ENCODE measurements at regions not wholly inside any gene's neighbourhood (a gene's known extent, or its start where the extent isn't known, plus 50 kb on each side); places are given as distances from the start of the nearest gene placed in this dataset.

DNA sequence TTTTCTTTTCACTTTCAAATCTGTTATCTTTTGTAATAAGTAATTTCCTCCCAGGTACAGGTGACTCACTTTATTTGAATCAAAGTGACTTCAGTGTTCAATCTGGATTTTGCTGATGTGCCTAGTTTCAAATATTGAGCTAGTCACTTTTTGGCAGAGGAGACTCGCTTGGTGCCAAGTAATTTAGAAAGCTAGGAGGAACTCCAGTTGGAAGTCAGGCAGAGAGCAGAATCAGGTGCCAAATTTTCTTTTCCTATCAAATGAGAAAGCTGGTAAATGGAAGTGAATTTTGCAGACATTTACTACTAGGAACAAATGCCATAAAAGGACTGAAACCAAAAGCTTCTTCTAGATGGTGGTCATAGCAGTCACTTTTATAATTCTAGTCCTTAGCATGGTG, 656.0 kb upstream of the KIF2B start:
- DNase-seq (ENCODE audit: low spot score): no peak

- DNase-seq (ENCODE audit: low spot score): no peak
These were observed 672.5 kb upstream of the KIF2B start for GRCh38 chr17:53150101-53150698.

DNA sequence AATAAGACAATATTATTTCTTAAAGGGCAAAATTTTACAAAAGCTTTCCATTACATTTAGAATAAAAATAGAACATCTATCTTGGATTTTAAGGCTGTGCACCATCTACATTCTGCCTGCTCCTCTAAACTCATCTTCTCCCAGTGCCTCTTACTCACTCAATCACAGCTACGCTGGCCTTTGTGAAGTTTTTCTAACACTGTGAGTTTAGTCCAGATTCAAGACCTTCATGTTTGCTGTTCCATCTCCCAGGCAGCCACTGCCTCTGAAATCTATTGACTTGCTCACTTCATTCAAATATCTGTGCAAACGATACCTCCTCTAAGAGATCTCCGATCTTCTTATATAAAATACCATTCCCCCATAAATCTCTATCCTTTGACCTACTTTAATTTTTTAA, 673.4 kb upstream of the KIF2B start:
- no peak for DNase-seq (ENCODE audit: low spot score)

DNA sequence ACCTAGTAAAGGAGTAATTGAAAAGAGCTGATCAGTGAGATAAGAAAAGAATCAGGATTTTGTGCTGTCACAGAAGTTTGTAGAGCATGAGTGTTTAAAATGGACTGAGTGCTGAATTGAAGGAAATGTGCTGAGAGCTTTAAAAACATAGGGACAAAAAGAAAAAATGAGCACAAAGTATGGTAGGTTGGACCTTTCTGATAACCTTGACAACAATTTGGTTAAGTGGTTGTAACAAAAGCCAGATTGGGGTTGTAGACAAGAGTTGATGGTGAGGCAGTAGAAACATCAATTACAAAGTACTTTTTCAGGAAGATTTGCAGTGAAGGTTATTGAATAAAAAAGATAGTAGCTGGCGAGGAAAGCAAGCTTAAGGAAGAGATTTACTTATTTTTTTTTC, 674.7 kb upstream of the KIF2B start:
- no peak for DNase-seq (ENCODE audit: low spot score)

- DNase-seq (ENCODE audit: low spot score): no peak
These were observed 679.8 kb upstream of the KIF2B start for GRCh38 chr17:53142890-53143289.

GRCh38 chr17:53141731-53142130, 681.0 kb upstream of the KIF2B start:
- no peak for DNase-seq (ENCODE audit: low spot score)

DNA sequence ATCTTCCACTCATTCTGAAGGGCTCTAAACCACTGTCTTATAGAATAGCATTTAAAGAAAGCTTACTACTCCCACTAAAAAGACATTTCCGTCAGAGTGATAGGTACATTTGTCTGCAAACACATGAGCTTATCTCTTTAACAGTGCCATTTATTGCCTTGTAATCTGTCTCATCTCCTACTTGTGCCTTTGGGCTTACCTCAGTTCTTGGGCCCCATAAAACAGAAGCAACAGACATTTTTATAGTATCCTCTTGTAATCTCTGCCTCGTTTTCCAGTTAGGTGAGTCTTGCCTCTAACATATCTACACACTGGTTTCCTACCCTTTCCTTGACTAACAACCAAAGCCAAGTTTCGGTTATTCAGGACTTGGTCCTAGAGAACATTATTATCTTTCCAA, 681.4 kb upstream of the KIF2B start:
- no peak for DNase-seq (ENCODE audit: low spot score)

GRCh38 chr17:53137869-53138268, 684.9 kb upstream of the KIF2B start:
- DNase-seq (ENCODE audit: low spot score): no peak

- DNase-seq (ENCODE audit: low spot score): no peak
These were observed 686.8 kb upstream of the KIF2B start for GRCh38 chr17:53135969-53136368.

DNA sequence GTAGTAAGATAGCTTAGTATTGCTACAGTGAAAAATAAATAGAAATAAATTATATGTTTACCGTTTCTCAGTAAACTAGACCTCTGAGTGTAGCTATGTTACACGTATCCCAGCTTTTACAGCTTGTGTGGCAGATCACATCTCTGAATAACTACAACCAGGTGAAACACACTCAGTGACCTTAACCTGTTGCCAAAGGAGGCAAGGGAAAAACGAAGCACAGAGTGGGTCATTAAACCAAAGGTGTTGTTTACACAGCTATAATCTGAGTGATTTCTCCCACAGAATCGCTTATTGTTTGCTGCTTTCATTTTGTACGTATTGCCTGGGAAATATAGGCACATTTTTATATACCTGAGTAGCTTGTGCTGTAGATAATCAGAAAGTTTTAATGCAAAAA, 688.2 kb upstream of the KIF2B start:
- DNase-seq (ENCODE audit: low spot score): no peak

DNA sequence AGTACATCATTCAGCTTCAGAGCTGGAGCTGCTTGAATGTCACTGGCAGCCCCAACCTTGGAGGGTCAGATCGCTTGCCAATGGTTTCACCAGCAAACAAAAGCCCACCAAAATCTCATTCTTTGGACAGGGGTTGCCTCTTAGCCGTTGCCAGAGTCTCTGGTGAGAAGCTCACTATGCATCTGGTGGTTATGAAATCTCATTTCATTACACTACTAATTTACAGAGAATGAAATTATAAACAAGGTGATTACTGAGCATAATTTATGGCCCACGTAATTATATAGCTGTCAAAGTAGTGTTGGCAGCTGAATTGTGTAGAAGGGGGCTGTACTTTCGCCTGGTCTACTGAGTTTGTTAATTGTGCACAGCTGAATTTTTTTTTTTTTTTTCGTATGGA, 688.9 kb upstream of the KIF2B start:
- DNase-seq (ENCODE audit: low spot score): no peak

DNA sequence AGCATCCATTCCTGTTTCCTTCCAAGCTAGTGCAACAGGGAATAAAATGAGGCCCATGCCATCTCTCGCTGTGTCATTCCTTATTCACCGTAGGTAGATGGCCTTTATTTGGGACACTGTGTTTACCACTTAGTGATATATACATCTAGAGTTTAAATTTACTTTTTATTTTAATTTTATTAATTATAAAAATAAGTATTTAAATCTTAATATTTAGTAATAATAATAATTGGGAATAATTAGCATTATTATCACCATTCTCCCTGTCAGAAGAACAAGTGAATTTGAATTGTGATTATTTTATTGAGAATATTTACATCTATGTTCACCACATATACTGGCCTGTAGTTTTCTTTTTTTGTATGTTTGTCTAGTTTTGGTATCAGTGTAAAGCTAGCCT, 692.9 kb upstream of the KIF2B start:
- DNase-seq (ENCODE audit: low spot score): no peak

DNA sequence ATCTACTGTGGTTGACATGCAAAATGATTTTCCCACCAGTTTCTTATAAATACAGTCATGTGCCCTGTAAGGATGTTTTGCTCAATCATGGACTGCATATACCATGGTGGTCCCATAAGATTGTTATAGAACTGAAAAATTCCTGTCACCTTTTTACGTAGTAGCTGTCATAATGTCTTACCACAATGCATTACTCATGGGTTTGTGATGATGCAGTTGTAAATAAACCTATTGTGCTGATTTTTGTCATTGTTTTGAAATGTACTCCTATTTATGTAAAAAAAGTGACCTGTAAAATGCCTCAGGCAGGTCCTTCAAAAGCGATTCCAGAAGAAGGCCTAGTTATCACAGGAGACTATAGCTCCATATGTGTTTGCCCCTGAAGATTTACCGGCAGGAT, 695.4 kb upstream of the KIF2B start:
- DNase-seq (ENCODE audit: low spot score): no peak

GRCh38 chr17:53122966-53123365, 699.8 kb upstream of the KIF2B start:
- DNase-seq (ENCODE audit: low spot score): no peak

- no peak for DNase-seq (ENCODE audit: low spot score)
These were observed 703.0 kb upstream of the KIF2B start for GRCh38 chr17:53119773-53120172.

DNA sequence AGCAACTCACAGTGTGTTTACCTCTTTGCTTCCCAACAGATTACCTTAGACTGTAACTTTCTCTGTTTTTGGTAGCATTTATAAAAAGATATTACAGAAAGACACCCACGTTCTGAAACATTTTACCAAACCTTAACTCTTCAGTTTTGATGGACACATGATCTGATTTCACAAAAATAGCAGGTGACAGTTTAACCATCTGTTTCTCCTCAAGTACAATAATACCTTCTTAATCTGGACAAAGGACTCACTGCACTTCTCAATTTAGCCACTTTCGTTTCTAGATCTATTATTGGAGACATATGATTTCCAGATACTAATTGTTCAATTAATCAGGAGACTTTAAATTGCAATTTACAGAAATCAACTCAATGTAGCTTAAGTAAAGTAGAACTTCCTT, 703.8 kb upstream of the KIF2B start:
- DNase-seq (ENCODE audit: low spot score): no peak

GRCh38 chr17:53106886-53107285, 715.8 kb upstream of the KIF2B start:
- no peak for DNase-seq (ENCODE audit: low spot score)

- no peak for DNase-seq (ENCODE audit: low spot score)
These were observed 721.0 kb upstream of the KIF2B start for GRCh38 chr17:53101706-53102105.

- no peak for DNase-seq (ENCODE audit: low spot score)
These were observed 722.6 kb upstream of the KIF2B start for GRCh38 chr17:53100126-53100525.

- no peak for DNase-seq (ENCODE audit: low spot score)
These were observed 729.3 kb upstream of the KIF2B start for GRCh38 chr17:53093391-53093790.

DNA sequence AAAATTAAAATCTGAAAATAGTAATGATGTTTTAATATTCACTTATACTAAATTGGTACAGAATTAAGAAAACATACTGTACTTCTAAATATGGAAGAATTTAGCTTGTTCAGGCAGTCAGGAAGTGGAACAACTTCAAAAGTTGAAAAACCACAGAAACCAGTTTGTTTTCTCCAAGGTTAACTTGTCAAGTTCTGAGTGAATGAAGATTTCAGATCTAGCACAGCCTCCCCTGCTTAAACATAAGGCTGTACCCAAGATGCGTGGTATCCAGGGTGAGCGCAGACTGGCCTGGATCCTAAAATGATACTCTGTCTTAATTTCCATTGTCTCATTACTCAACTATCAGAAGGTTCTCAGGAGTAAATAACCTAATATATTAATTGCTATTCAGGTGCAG, 730.7 kb upstream of the KIF2B start:
- DNase-seq (ENCODE audit: low spot score): no peak

GRCh38 chr17:53090770-53091169, 732.0 kb upstream of the KIF2B start:
- DNase-seq (ENCODE audit: low spot score): no peak

GRCh38 chr17:53088481-53088880, 734.2 kb upstream of the KIF2B start:
- no peak for DNase-seq (ENCODE audit: low spot score)

GRCh38 chr17:53061446-53061845, 761.3 kb upstream of the KIF2B start:
- no peak for DNase-seq (ENCODE audit: low spot score)

GRCh38 chr17:53058031-53058430, 764.7 kb upstream of the KIF2B start:
- no peak for DNase-seq (ENCODE audit: low spot score)
